SK-N-SH (cell line): ENCODE measurements at regions not wholly inside any gene's neighbourhood (a gene's known extent, or its start where the extent isn't known, plus 50 kb on each side); places are given as distances from the start of the nearest gene placed in this dataset.

ENCODE experiments used
- CTCF ChIA-PET: fragments of 300-600, 350-600 bp; formaldehyde crosslinking; extraction: SDS; loops from one replicate; lab custom pipeline; 2021; lab: Yijun Ruan, JAX
- POLR2A ChIA-PET: fragments of 350-600 bp; sonication (Branson Sonifier 250); formaldehyde crosslinking; extraction: SDS; loops from one replicate; lab custom pipeline; 2020; ENCODE audit warnings: antibody characterized with exemption, inconsistent platforms; lab: Yijun Ruan, JAX
- DNase-seq: peaks from one replicate; pipeline ENCODE4 v3.0.0; 2012
- H2AFZ ChIP-seq: fragments of 200-600 bp; sonication (generic); 2 replicates; pipeline ENCODE4 v1.8.1; 2016; ENCODE audit warnings: antibody characterized with exemption, mild to moderate bottlenecking, low read depth
- H3F3A ChIP-seq: fragments of 200-600 bp; sonication (generic); replicated peaks from 2 replicates; pipeline ENCODE3; 2016; ENCODE audit warnings: antibody characterized with exemption, mild to moderate bottlenecking; ENCODE audit not compliant: insufficient read depth
- H3K27ac ChIP-seq, 2 experiments: fragments of 200-500 bp in 1 of 2; fragments of 200-600 bp in 1 of 2; sonication (Bioruptor generic) in 1 of 2; sonication (generic), shearing (Covaris generic) in 1 of 2; 2 replicates each; pipeline versions ENCODE4 v1.5.1 to v1.6.1; 2014 to 2016; ENCODE audit warnings: low read depth in 2 of 2, inconsistent platforms in 1 of 2, low read length in 1 of 2, mild to moderate bottlenecking in 1 of 2, mixed read lengths in 1 of 2
- H3K27me3 ChIP-seq: fragments of 200-600 bp; sonication (generic), shearing (Covaris generic); 2 replicates; pipeline ENCODE4 v1.6.1; 2016; ENCODE audit warnings: mixed run types; ENCODE audit not compliant: insufficient read depth
- H3K36me3 ChIP-seq, 2 experiments: fragments of 200-500 bp in 1 of 2; fragments of 200-600 bp in 1 of 2; sonication (Bioruptor generic) in 1 of 2; sonication (generic) in 1 of 2; replicated peaks in 1 of 2; 2 replicates each; pipeline versions ENCODE3 to v1.5.1; 2014 to 2016; ENCODE audit warnings: low read length in 1 of 2, mild to moderate bottlenecking in 1 of 2; ENCODE audit not compliant: insufficient read depth in 2 of 2, control insufficient read depth in 1 of 2
- H3K4me1 ChIP-seq, 2 experiments: fragments of 200-500 bp in 1 of 2; fragments of 200-600 bp in 1 of 2; sonication (Bioruptor generic) in 1 of 2; sonication (generic), shearing (Covaris generic) in 1 of 2; 2 replicates each; pipeline versions ENCODE4 v1.5.1 to v1.6.1; 2014 to 2016; ENCODE audit warnings: low read depth in 1 of 2, low read length in 1 of 2, mixed run types in 1 of 2; ENCODE audit not compliant: insufficient read depth in 2 of 2, control insufficient read depth in 1 of 2
- H3K4me2 ChIP-seq: fragments of 200-600 bp; sonication (generic), shearing (Covaris generic); 2 replicates; pipeline ENCODE4 v1.6.1; 2017; ENCODE audit warnings: mixed run types
- H3K4me3 ChIP-seq, 2 experiments: fragments of 200-500 bp in 1 of 2; fragments of 200-600 bp in 1 of 2; sonication (Bioruptor generic) in 1 of 2; sonication (generic), shearing (Covaris generic) in 1 of 2; 2 replicates each; pipeline versions ENCODE4 v1.5.1 to v1.8.1; 2014 to 2016; ENCODE audit warnings: low read depth in 2 of 2, inconsistent platforms in 1 of 2, low read length in 1 of 2, mild to moderate bottlenecking in 1 of 2, mixed read lengths in 1 of 2, moderate library complexity in 1 of 2
- H3K79me2 ChIP-seq: fragments of 200-600 bp; sonication (generic); 2 replicates; pipeline ENCODE4 v1.8.1; 2017; ENCODE audit warnings: mild to moderate bottlenecking; ENCODE audit not compliant: insufficient read depth
- H3K9ac ChIP-seq: fragments of 200-600 bp; sonication (generic); 2 replicates; pipeline ENCODE4 v1.6.1; 2017; ENCODE audit warnings: mixed run types
- H3K9me2 ChIP-seq: fragments of 200-600 bp; sonication (generic); 2 replicates; pipeline ENCODE4 v1.6.1; 2017; ENCODE audit warnings: mixed run types
- H3K9me3 ChIP-seq: fragments of 200-600 bp; sonication (generic); 2 replicates; pipeline ENCODE4 v1.6.1; 2017; ENCODE audit warnings: mixed run types, mild to moderate bottlenecking, moderate library complexity
- H4K20me1 ChIP-seq: fragments of 200-600 bp; sonication (generic); 2 replicates; pipeline ENCODE4 v1.6.1; 2017; ENCODE audit warnings: mild to moderate bottlenecking, mixed run types; ENCODE audit not compliant: insufficient read depth
- FOSL2 ChIP-seq: IDR thresholded peaks from 2 replicates; pipeline ENCODE4 v1.4.0; 2012; ENCODE audit warnings: low read depth, mild to moderate bottlenecking, moderate library complexity, borderline replicate concordance
- FOXJ3 ChIP-seq: sonication (generic); formaldehyde crosslinking; IDR thresholded peaks from 2 replicates; pipeline ENCODE4 v1.5.1; 2020; ENCODE audit warnings: mild to moderate bottlenecking, missing genetic modification reagents
- GABPA ChIP-seq: IDR thresholded peaks from 2 replicates; pipeline ENCODE4 v1.4.0; 2012; ENCODE audit warnings: low read depth, mild to moderate bottlenecking
- JUND ChIP-seq: IDR thresholded peaks from 2 replicates; pipeline ENCODE4 v1.4.0; 2012
- NRF1 ChIP-seq: IDR thresholded peaks from 2 replicates; pipeline ENCODE4 v1.6.1; 2012; ENCODE audit warnings: low read depth, mild to moderate bottlenecking, low read length
- PBX3 ChIP-seq: IDR thresholded peaks from 2 replicates; pipeline ENCODE4; 2012
- RCOR1 ChIP-seq: fragments of 150-350 bp; IDR thresholded peaks from 2 replicates; pipeline ENCODE4 v1.6.1; 2017; ENCODE audit warnings: antibody characterized with exemption, low read length
- REST ChIP-seq: IDR thresholded peaks from 2 replicates; pipeline ENCODE4 v1.6.1; 2012; ENCODE audit warnings: mild to moderate bottlenecking, low read depth, low read length, moderate library complexity
- RXRA ChIP-seq: IDR thresholded peaks from 2 replicates; pipeline ENCODE4 v1.4.0; 2012; ENCODE audit warnings: low read depth, mild to moderate bottlenecking, borderline replicate concordance
- SIN3A ChIP-seq: IDR thresholded peaks from 2 replicates; pipeline ENCODE4 v1.6.1; 2012; ENCODE audit warnings: low read depth, mild to moderate bottlenecking, low read length, moderate library complexity, borderline replicate concordance
- SMC3 ChIP-seq: IDR thresholded peaks from 2 replicates; pipeline ENCODE4 v1.6.1; 2012; ENCODE audit warnings: low read depth, low read length, improper control_type of control experiment
- TAF1 ChIP-seq: IDR thresholded peaks from 2 replicates; pipeline ENCODE4 v1.6.1; 2012; ENCODE audit warnings: low read depth, mild to moderate bottlenecking, low read length, moderate library complexity, borderline replicate concordance
- TCF12 ChIP-seq: IDR thresholded peaks from 2 replicates; pipeline ENCODE4 v1.4.0; 2012
- TEAD4 ChIP-seq: IDR thresholded peaks from 2 replicates; pipeline ENCODE4 v1.4.0; 2012; ENCODE audit warnings: mild to moderate bottlenecking, borderline replicate concordance; ENCODE audit not compliant: insufficient read depth
- USF2 ChIP-seq: fragments of 150-350 bp; IDR thresholded peaks from 2 replicates; pipeline ENCODE4 v1.6.1; 2017; ENCODE audit warnings: antibody characterized with exemption, low read length, low read depth, borderline replicate concordance
- YY1 ChIP-seq: IDR thresholded peaks from 2 replicates; pipeline ENCODE4 v1.4.0; 2012; ENCODE audit warnings: low read depth, mild to moderate bottlenecking
- WGBS: methylation state at CpG from one replicate; pipeline ENCODE4 v1.1.6; 2017; ENCODE audit warnings: low lambda C conversion rate; 5-methylcytosine and 5-hydroxymethylcytosine counted together
- TF ChIP-seq, protein P1 (sequence below): fragments of 200-600 bp; sonication (generic); IDR thresholded peaks from 2 replicates; pipeline ENCODE4 v1.6.1; 2017; ENCODE audit warnings: antibody characterized with exemption, mild to moderate bottlenecking, moderate library complexity
- TF ChIP-seq, protein P2 (sequence below): IDR thresholded peaks from 2 replicates; pipeline ENCODE4 v1.4.0; 2012; ENCODE audit warnings: low read depth, borderline replicate concordance
- TF ChIP-seq, protein P3 (sequence below): fragments of 150-350 bp; IDR thresholded peaks from 2 replicates; pipeline ENCODE4 v1.6.1; 2016; ENCODE audit warnings: mild to moderate bottlenecking, low read depth, low read length

GRCh38 chr2:48230834-48231233, 83.6 kb upstream of the FOXN2 start:
- Histone ChIP-seq H3K4me2 (no peak overlapping the region), H2AFZ (no peak overlapping the region), H3F3A (no peaks in the 10 kb centered on the region), H3K4me1 (no peaks in the 10 kb centered on the region), H4K20me1 (no peaks in the 10 kb centered on the region), H3K9ac (no peak overlapping the region), H3K4me3 (no peak overlapping the region), H3K27me3 (no peaks in the 10 kb centered on the region), H3K9me2 (0 out of 2 replicates have a peak, but pooled peaks cover 2% of the 10 kb centered on the region), H3K27ac (no peak overlapping the region), H3K79me2 (no peaks in the 10 kb centered on the region), H3K9me3 (no peaks in the 10 kb centered on the region), H3K36me3 (no peaks in the 10 kb centered on the region)
- TF ChIP-seq NRF1 = no peak
- TF ChIP-seq JUND = no peak
- TF ChIP-seq RXRA = no peak
- TF ChIP-seq FOSL2 = no peak
- TF ChIP-seq GABPA = no peak
- no peak for TF ChIP-seq TAF1
- TF ChIP-seq, protein P1, sequence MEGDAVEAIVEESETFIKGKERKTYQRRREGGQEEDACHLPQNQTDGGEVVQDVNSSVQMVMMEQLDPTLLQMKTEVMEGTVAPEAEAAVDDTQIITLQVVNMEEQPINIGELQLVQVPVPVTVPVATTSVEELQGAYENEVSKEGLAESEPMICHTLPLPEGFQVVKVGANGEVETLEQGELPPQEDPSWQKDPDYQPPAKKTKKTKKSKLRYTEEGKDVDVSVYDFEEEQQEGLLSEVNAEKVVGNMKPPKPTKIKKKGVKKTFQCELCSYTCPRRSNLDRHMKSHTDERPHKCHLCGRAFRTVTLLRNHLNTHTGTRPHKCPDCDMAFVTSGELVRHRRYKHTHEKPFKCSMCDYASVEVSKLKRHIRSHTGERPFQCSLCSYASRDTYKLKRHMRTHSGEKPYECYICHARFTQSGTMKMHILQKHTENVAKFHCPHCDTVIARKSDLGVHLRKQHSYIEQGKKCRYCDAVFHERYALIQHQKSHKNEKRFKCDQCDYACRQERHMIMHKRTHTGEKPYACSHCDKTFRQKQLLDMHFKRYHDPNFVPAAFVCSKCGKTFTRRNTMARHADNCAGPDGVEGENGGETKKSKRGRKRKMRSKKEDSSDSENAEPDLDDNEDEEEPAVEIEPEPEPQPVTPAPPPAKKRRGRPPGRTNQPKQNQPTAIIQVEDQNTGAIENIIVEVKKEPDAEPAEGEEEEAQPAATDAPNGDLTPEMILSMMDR = no peak
- TF ChIP-seq, protein P2, sequence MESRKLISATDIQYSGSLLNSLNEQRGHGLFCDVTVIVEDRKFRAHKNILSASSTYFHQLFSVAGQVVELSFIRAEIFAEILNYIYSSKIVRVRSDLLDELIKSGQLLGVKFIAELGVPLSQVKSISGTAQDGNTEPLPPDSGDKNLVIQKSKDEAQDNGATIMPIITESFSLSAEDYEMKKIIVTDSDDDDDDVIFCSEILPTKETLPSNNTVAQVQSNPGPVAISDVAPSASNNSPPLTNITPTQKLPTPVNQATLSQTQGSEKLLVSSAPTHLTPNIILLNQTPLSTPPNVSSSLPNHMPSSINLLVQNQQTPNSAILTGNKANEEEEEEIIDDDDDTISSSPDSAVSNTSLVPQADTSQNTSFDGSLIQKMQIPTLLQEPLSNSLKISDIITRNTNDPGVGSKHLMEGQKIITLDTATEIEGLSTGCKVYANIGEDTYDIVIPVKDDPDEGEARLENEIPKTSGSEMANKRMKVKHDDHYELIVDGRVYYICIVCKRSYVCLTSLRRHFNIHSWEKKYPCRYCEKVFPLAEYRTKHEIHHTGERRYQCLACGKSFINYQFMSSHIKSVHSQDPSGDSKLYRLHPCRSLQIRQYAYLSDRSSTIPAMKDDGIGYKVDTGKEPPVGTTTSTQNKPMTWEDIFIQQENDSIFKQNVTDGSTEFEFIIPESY = no peak
- no peak for TF ChIP-seq FOXJ3 (CRISPR knock-in tag)
- no peak for TF ChIP-seq TCF12
- no peak for TF ChIP-seq RCOR1
- TF ChIP-seq TEAD4 = no peak
- TF ChIP-seq USF2 = no peak
- ChIA-PET CTCF (no interaction called here), POLR2A (interaction anchor here (0.6 kb wide), 1 partner anchor 1481 kb away, joined by 5 read pairs; no protein-coding TSS in a partner anchor)
- 75% methylated on average over 3 of the region's 3 CpGs for WGBS
- no peak for DNase-seq

DNA sequence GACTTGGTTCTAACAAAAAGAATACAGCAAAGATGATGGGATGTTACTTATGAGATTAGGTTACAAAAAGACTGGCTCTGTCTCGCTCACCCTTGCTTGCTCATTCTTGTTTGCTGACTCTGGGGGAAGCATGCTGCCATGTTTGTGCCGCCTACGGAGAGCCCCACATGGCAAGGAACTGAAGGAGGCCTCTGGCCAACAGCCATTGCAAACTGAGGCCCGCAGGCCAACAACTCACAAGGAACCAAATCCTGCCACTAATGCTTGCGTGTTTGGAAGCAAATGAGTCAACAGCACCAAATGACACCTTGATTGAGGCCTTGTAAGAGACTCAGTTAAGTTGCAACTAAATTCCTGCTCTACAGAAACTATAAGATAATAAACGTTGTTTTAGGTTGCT, 82.1 kb upstream of the FOXN2 start:
- Histone ChIP-seq H3K4me1 (no peaks in the 10 kb centered on the region), H3F3A (no peaks in the 10 kb centered on the region), H3K4me2 (no peak overlapping the region), H3K27ac (no peak overlapping the region), H3K9me3 (no peaks in the 10 kb centered on the region), H2AFZ (no peak overlapping the region), H3K36me3 (no peaks in the 10 kb centered on the region), H3K9ac (no peak overlapping the region), H3K4me3 (no peak overlapping the region), H3K79me2 (no peaks in the 10 kb centered on the region), H3K9me2 (no peaks in the 10 kb centered on the region), H4K20me1 (no peaks in the 10 kb centered on the region), H3K27me3 (no peaks in the 10 kb centered on the region)
- POLR2A ChIA-PET = no interaction called here
- CTCF ChIA-PET = no interaction called here
- DNase-seq = no peak
- 84% methylated on average over 6 of the region's 6 CpGs for WGBS
- TF ChIP-seq PBX3 (no peak), TAF1 (no peak), SMC3 (no peak), YY1 (no peak), SIN3A (no peak), REST (no peak)
- TF ChIP-seq, protein P3, sequence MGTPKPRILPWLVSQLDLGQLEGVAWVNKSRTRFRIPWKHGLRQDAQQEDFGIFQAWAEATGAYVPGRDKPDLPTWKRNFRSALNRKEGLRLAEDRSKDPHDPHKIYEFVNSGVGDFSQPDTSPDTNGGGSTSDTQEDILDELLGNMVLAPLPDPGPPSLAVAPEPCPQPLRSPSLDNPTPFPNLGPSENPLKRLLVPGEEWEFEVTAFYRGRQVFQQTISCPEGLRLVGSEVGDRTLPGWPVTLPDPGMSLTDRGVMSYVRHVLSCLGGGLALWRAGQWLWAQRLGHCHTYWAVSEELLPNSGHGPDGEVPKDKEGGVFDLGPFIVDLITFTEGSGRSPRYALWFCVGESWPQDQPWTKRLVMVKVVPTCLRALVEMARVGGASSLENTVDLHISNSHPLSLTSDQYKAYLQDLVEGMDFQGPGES = no peak
